ENCODE measurements at regions not wholly inside any gene's neighbourhood (a gene's known extent, or its start where the extent isn't known, plus 50 kb on each side); places are given as distances from the start of the nearest gene placed in this dataset.

DNA sequence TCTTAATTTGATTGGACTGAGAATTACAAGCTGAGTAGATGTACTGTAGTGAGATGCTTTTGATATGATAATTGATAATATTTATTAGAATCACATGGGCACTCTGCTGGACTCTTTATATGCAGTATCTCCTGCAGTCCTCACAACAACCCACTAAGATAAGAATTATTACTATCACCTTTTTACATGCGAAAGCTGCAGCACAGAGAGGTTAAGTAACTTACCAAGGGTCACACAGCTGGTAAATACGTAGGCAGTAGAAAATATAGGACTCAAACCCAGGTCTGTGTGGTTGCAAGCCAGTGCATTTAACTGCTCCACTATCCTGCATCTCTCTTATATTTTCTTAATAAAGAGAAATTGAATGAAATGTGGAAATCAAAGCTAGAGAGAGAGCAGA, 392.8 kb upstream of the RORA start:
- Histone ChIP-seq H3K27me3 (ENCODE audit: control insufficient read depth, insufficient read depth, low read length) (no peaks in the 10 kb centered on the region), H3K27ac (ENCODE audit: insufficient read depth, low read length, poor library complexity, severe bottlenecking) (no peak overlapping the region), H3K4me1 (ENCODE audit: control insufficient read depth, insufficient read depth, low read length, poor library complexity, severe bottlenecking) (no peaks in the 10 kb centered on the region), H3K9me3 (ENCODE audit: control insufficient read depth in 2 of 2, low read length in 2 of 2) (no peaks in the 10 kb centered on the region), H3K4me3 (ENCODE audit: low read depth, low read length) (no peak overlapping the region), H3K36me3 (ENCODE audit: control insufficient read depth, insufficient read depth, low read length) (no peaks in the 10 kb centered on the region)
- H3K27ac Mint-ChIP-seq: no peak overlapping the region
- peaks cover 0 to 5% (median 0%) of the 10 kb centered on the region in 7 donors for H3K9me3 Mint-ChIP-seq
- peaks cover 6% of the 10 kb centered on the region for H3K27me3 Mint-ChIP-seq
- no peak for DNase-seq
- ATAC-seq (ENCODE audit: low read depth in 2 of 2): no peak
- no peaks in the 10 kb centered on the region for H3K36me3 Mint-ChIP-seq
- H3K4me3 Mint-ChIP-seq: no peak overlapping the region
- H3K4me1 Mint-ChIP-seq: peaks cover 0 to 1% (median 0%) of the 10 kb centered on the region in 4 donors

- Mint-ChIP-seq H3K27ac (no peak overlapping the region), H3K27me3 (peaks cover 6% of the 10 kb centered on the region), H3K4me1 (peaks cover 0 to 1% (median 0%) of the 10 kb centered on the region in 4 donors), H3K4me3 (no peak overlapping the region), H3K9me3 (peaks cover 0 to 8% (median 0%) of the 10 kb centered on the region in 7 donors), H3K36me3 (no peaks in the 10 kb centered on the region)
- no peaks in the 10 kb centered on the region for H3K4me1 ChIP-seq (ENCODE audit: control insufficient read depth, insufficient read depth, low read length, poor library complexity, severe bottlenecking)
- no peak overlapping the region for H3K4me3 ChIP-seq (ENCODE audit: low read depth, low read length)
- ATAC-seq (ENCODE audit: low read depth in 2 of 2): no peak
- H3K27me3 ChIP-seq (ENCODE audit: control insufficient read depth, insufficient read depth, low read length): no peaks in the 10 kb centered on the region
- no peaks in the 10 kb centered on the region for H3K36me3 ChIP-seq (ENCODE audit: control insufficient read depth, insufficient read depth, low read length)
- peak in 1 of 3 donors; percentile 11 for DNase-seq
- H3K27ac ChIP-seq (ENCODE audit: insufficient read depth, low read length, poor library complexity, severe bottlenecking): no peak overlapping the region
- H3K9me3 ChIP-seq (ENCODE audit: control insufficient read depth in 2 of 2, low read length in 2 of 2): no peaks in the 10 kb centered on the region
Measured at GRCh38 chr15:61621146-61621545, 392.0 kb upstream of the RORA start.

DNA sequence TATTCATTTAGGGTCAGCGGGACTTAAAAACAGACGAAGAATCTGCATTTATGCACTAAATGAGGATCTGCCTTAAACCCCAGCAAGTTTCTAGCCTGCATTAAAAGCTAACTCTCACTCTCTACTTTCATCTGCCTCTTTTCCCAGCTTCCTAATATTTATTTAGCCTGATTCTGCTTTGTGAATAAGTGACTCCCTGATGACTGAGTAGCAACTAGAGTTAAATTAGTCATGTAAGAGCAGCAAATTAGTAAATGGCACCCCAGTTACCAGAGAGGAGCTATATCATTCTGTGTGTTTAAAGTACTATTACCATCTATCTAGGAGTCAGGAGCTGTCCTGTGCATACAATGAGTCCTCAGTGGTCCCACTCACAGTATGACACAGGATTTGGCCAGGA, 391.0 kb upstream of the RORA start:
- no peak overlapping the region for H3K4me3 Mint-ChIP-seq
- peaks cover 0 to 1% (median 0%) of the 10 kb centered on the region in 4 donors for H3K4me1 Mint-ChIP-seq
- H3K9me3 Mint-ChIP-seq: peaks cover 0 to 15% (median 4%) of the 10 kb centered on the region in 7 donors
- H3K36me3 ChIP-seq (ENCODE audit: control insufficient read depth, insufficient read depth, low read length): no peaks in the 10 kb centered on the region
- H3K4me1 ChIP-seq (ENCODE audit: control insufficient read depth, insufficient read depth, low read length, poor library complexity, severe bottlenecking): no peaks in the 10 kb centered on the region
- H3K4me3 ChIP-seq (ENCODE audit: low read depth, low read length): no peak overlapping the region
- no peak overlapping the region for H3K27ac ChIP-seq (ENCODE audit: insufficient read depth, low read length, poor library complexity, severe bottlenecking)
- H3K9me3 ChIP-seq (ENCODE audit: control insufficient read depth in 2 of 2, low read length in 2 of 2): peaks cover 0 to 4% of the 10 kb centered on the region in 2 experiments
- DNase-seq (no peak), ATAC-seq (ENCODE audit: low read depth in 2 of 2) (no peak)
- H3K27me3 ChIP-seq (ENCODE audit: control insufficient read depth, insufficient read depth, low read length): no peaks in the 10 kb centered on the region
- no peaks in the 10 kb centered on the region for H3K36me3 Mint-ChIP-seq
- no peak overlapping the region for H3K27ac Mint-ChIP-seq
- H3K27me3 Mint-ChIP-seq: peaks cover 6% of the 10 kb centered on the region

DNA sequence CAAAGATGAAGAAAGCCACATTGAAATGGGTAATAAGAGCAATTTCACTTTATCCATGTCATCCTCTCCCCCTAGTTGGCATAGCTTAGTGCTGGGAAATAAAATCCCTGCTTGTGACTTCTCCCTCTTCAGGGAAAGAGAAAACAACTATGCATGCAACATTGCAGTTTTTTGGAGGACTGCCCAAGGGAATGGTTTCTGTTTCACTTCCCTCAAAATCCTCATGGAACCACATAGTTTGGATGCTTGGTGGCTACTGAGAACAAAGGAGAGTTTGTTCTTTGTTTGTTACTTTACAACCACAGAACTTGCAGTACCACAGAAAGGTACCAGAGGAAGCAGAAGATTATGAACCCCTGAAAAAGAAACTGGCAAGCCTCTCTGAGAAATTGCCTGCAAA, 384.6 kb upstream of the RORA start:
- Mint-ChIP-seq H3K27ac (no peak overlapping the region), H3K4me3 (no peak overlapping the region), H3K27me3 (peaks cover 10% of the 10 kb centered on the region), H3K9me3 (peaks cover 0 to 28% (median 5%) of the 10 kb centered on the region in 7 donors), H3K36me3 (no peaks in the 10 kb centered on the region), H3K4me1 (no peaks in the 10 kb centered on the region)
- H3K4me3 ChIP-seq (ENCODE audit: low read depth, low read length): no peak overlapping the region
- DNase-seq: no peak
- H3K27me3 ChIP-seq (ENCODE audit: control insufficient read depth, insufficient read depth, low read length): peaks cover 4% of the 10 kb centered on the region
- no peak overlapping the region for H3K27ac ChIP-seq (ENCODE audit: insufficient read depth, low read length, poor library complexity, severe bottlenecking)
- no peaks in the 10 kb centered on the region for H3K4me1 ChIP-seq (ENCODE audit: control insufficient read depth, insufficient read depth, low read length, poor library complexity, severe bottlenecking)
- no peak for ATAC-seq (ENCODE audit: low read depth in 2 of 2)
- H3K9me3 ChIP-seq (ENCODE audit: control insufficient read depth in 2 of 2, low read length in 2 of 2): peaks cover 8 to 10% of the 10 kb centered on the region in 2 experiments
- no peaks in the 10 kb centered on the region for H3K36me3 ChIP-seq (ENCODE audit: control insufficient read depth, insufficient read depth, low read length)

- DNase-seq (no peak), ATAC-seq (ENCODE audit: low read depth in 2 of 2) (no peak)
- peaks cover 8 to 10% of the 10 kb centered on the region in 2 experiments for H3K9me3 ChIP-seq (ENCODE audit: control insufficient read depth in 2 of 2, low read length in 2 of 2)
- no peak overlapping the region for H3K27ac Mint-ChIP-seq
- H3K27ac ChIP-seq (ENCODE audit: insufficient read depth, low read length, poor library complexity, severe bottlenecking): no peak overlapping the region
- H3K36me3 ChIP-seq (ENCODE audit: control insufficient read depth, insufficient read depth, low read length): no peaks in the 10 kb centered on the region
- no peak overlapping the region for H3K4me3 ChIP-seq (ENCODE audit: low read depth, low read length)
- H3K4me3 Mint-ChIP-seq: no peak overlapping the region
- no peaks in the 10 kb centered on the region for H3K4me1 Mint-ChIP-seq
- H3K36me3 Mint-ChIP-seq: no peaks in the 10 kb centered on the region
- H3K27me3 ChIP-seq (ENCODE audit: control insufficient read depth, insufficient read depth, low read length): peaks cover 4% of the 10 kb centered on the region
- peaks cover 0 to 28% (median 5%) of the 10 kb centered on the region in 7 donors for H3K9me3 Mint-ChIP-seq
- H3K4me1 ChIP-seq (ENCODE audit: control insufficient read depth, insufficient read depth, low read length, poor library complexity, severe bottlenecking): no peaks in the 10 kb centered on the region
- H3K27me3 Mint-ChIP-seq: peaks cover 5% of the 10 kb centered on the region
Measured at GRCh38 chr15:61613138-61613537, 384.0 kb upstream of the RORA start.

- H3K27me3 ChIP-seq (ENCODE audit: control insufficient read depth, insufficient read depth, low read length): peaks cover 4% of the 10 kb centered on the region
- no peaks in the 10 kb centered on the region for H3K4me1 Mint-ChIP-seq
- H3K36me3 ChIP-seq (ENCODE audit: control insufficient read depth, insufficient read depth, low read length): no peaks in the 10 kb centered on the region
- no peak for DNase-seq
- peaks cover 0 to 27% (median 5%) of the 10 kb centered on the region in 7 donors for H3K9me3 Mint-ChIP-seq
- peaks cover 8 to 10% of the 10 kb centered on the region in 2 experiments for H3K9me3 ChIP-seq (ENCODE audit: control insufficient read depth in 2 of 2, low read length in 2 of 2)
- no peaks in the 10 kb centered on the region for H3K4me1 ChIP-seq (ENCODE audit: control insufficient read depth, insufficient read depth, low read length, poor library complexity, severe bottlenecking)
- H3K4me3 ChIP-seq (ENCODE audit: low read depth, low read length): no peak overlapping the region
- no peak overlapping the region for H3K27ac Mint-ChIP-seq
- peaks cover 4% of the 10 kb centered on the region for H3K27me3 Mint-ChIP-seq
- no peaks in the 10 kb centered on the region for H3K36me3 Mint-ChIP-seq
- no peak overlapping the region for H3K27ac ChIP-seq (ENCODE audit: insufficient read depth, low read length, poor library complexity, severe bottlenecking)
- H3K4me3 Mint-ChIP-seq: no peak overlapping the region
- ATAC-seq (ENCODE audit: low read depth in 2 of 2): no peak
Measured at GRCh38 chr15:61612111-61612510, 383.0 kb upstream of the RORA start.

- Histone ChIP-seq H3K4me3 (ENCODE audit: low read depth, low read length) (no peak overlapping the region), H3K9me3 (ENCODE audit: control insufficient read depth in 2 of 2, low read length in 2 of 2) (no peaks in the 10 kb centered on the region), H3K27ac (ENCODE audit: insufficient read depth, low read length, poor library complexity, severe bottlenecking) (no peak overlapping the region), H3K36me3 (ENCODE audit: control insufficient read depth, insufficient read depth, low read length) (no peaks in the 10 kb centered on the region), H3K27me3 (ENCODE audit: control insufficient read depth, insufficient read depth, low read length) (no peaks in the 10 kb centered on the region), H3K4me1 (ENCODE audit: control insufficient read depth, insufficient read depth, low read length, poor library complexity, severe bottlenecking) (no peaks in the 10 kb centered on the region)
- ATAC-seq (ENCODE audit: low read depth in 2 of 2) (no peak), DNase-seq (no peak)
- no peak overlapping the region for H3K27ac Mint-ChIP-seq
- no peaks in the 10 kb centered on the region for H3K36me3 Mint-ChIP-seq
- H3K4me3 Mint-ChIP-seq: no peak overlapping the region
- H3K9me3 Mint-ChIP-seq: peaks cover 0 to 4% (median 0%) of the 10 kb centered on the region in 7 donors
- H3K4me1 Mint-ChIP-seq: no peaks in the 10 kb centered on the region
- peaks cover 9% of the 10 kb centered on the region for H3K27me3 Mint-ChIP-seq
Measured at GRCh38 chr15:61605343-61605742, 376.2 kb upstream of the RORA start.

GRCh38 chr15:61598655-61599054, 369.6 kb upstream of the RORA start:
- Histone ChIP-seq H3K27ac (ENCODE audit: insufficient read depth, low read length, poor library complexity, severe bottlenecking) (no peak overlapping the region), H3K27me3 (ENCODE audit: control insufficient read depth, insufficient read depth, low read length) (no peaks in the 10 kb centered on the region), H3K4me3 (ENCODE audit: low read depth, low read length) (no peak overlapping the region), H3K9me3 (ENCODE audit: control insufficient read depth in 2 of 2, low read length in 2 of 2) (no peaks in the 10 kb centered on the region), H3K36me3 (ENCODE audit: control insufficient read depth, insufficient read depth, low read length) (no peaks in the 10 kb centered on the region), H3K4me1 (ENCODE audit: control insufficient read depth, insufficient read depth, low read length, poor library complexity, severe bottlenecking) (no peaks in the 10 kb centered on the region)
- DNase-seq (no peak), ATAC-seq (ENCODE audit: low read depth in 2 of 2) (no peak)
- Mint-ChIP-seq H3K27me3 (peaks cover 12% of the 10 kb centered on the region), H3K36me3 (no peaks in the 10 kb centered on the region), H3K4me3 (no peak overlapping the region), H3K27ac (no peak overlapping the region), H3K4me1 (no peaks in the 10 kb centered on the region), H3K9me3 (peaks cover 0 to 4% (median 0%) of the 10 kb centered on the region in 7 donors)

All from CD4-positive, CD25-positive, alpha-beta regulatory T cell (primary cell).